Keratinocyte (primary cell): ENCODE measurements at regions not wholly inside any gene's neighbourhood (a gene's known extent, or its start where the extent isn't known, plus 50 kb on each side); places are given as distances from the start of the nearest gene placed in this dataset.

Experiments used
- EZH2 ChIP-seq: IDR thresholded peaks from one replicate; pipeline ENCODE4 v1.6.1; 2012; ENCODE audit warnings: inconsistent platforms, mild to moderate bottlenecking, low read length, moderate library complexity
- TF ChIP-seq, protein P1 (sequence below), 3 experiments: IDR thresholded peaks in 1 of 3; conservative IDR thresholded peaks in 1 of 3; optimal IDR thresholded peaks in 1 of 3; 2 replicates in 2 of 3; 3 replicates in 1 of 3; pipeline versions ENCODE3 to v1.5.1; 2011; ENCODE audit warnings: low read length in 3 of 3, mild to moderate bottlenecking in 3 of 3, moderate library complexity in 2 of 3, control low read depth in 1 of 3, inconsistent platforms in 1 of 3; ENCODE audit not compliant: insufficient read depth in 2 of 3; ENCODE audit errors: extremely low read depth in 1 of 3

DNA sequence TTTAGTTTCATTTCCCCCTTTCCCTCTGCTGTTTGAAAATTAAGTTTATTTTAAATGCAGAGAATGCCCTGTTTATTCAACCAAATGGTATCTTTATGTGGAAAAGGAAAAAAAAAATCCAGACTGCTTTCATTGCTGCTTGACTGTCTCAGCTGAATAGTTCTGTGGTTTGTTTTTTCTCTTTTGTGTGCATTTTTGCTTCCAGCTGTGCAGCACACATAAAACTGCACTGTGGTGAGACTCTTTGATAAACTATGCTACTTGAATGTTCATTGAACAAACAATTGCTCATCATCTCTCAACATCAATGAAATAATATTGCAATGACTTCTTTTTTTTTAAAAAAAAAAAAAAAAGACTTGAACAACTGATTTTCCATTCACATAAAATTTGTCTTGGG lies 78.6 kb upstream of the GLI3 start:
- TF ChIP-seq EZH2, result no peak
- TF ChIP-seq, protein P1, sequence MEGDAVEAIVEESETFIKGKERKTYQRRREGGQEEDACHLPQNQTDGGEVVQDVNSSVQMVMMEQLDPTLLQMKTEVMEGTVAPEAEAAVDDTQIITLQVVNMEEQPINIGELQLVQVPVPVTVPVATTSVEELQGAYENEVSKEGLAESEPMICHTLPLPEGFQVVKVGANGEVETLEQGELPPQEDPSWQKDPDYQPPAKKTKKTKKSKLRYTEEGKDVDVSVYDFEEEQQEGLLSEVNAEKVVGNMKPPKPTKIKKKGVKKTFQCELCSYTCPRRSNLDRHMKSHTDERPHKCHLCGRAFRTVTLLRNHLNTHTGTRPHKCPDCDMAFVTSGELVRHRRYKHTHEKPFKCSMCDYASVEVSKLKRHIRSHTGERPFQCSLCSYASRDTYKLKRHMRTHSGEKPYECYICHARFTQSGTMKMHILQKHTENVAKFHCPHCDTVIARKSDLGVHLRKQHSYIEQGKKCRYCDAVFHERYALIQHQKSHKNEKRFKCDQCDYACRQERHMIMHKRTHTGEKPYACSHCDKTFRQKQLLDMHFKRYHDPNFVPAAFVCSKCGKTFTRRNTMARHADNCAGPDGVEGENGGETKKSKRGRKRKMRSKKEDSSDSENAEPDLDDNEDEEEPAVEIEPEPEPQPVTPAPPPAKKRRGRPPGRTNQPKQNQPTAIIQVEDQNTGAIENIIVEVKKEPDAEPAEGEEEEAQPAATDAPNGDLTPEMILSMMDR (optimal IDR thresholded peaks at IDR 0.05 in 1 of 3, IDR thresholded peaks at IDR 0.05 in 1 of 3, conservative IDR thresholded peaks at IDR 0.05 in 1 of 3; ENCODE audit: extremely low read depth in 1 of 3, insufficient read depth in 2 of 3, low read length in 3 of 3), result no peak
